Ishikawa (cell line): ENCODE measurements at regions not wholly inside any gene's neighbourhood (a gene's known extent, or its start where the extent isn't known, plus 50 kb on each side); places are given as distances from the start of the nearest gene placed in this dataset.

Experiments used
- CEBPB ChIP-seq: IDR thresholded peaks from 2 replicates; pipeline ENCODE4 v1.6.1; 2012
- CREB1 ChIP-seq: IDR thresholded peaks from 2 replicates; pipeline ENCODE4 v1.6.1; 2012; ENCODE audit warnings: low read depth
- EGR1 ChIP-seq: IDR thresholded peaks from 2 replicates; pipeline ENCODE4 v1.6.1; 2012
- EP300 ChIP-seq: IDR thresholded peaks from 2 replicates; pipeline ENCODE4 v1.6.1; 2012; ENCODE audit warnings: borderline replicate concordance
- FOXM1 ChIP-seq: IDR thresholded peaks from 2 replicates; pipeline ENCODE4 v1.6.1; 2012; ENCODE audit warnings: low read depth, borderline replicate concordance
- MAX ChIP-seq: IDR thresholded peaks from 2 replicates; pipeline ENCODE4 v1.6.1; 2012
- NFIC ChIP-seq: IDR thresholded peaks from 2 replicates; pipeline ENCODE4 v1.6.1; 2012
- RAD21 ChIP-seq: IDR thresholded peaks from 2 replicates; pipeline ENCODE4 v1.6.1; 2012; ENCODE audit warnings: low read depth
- REST ChIP-seq: IDR thresholded peaks from 2 replicates; pipeline ENCODE4 v1.6.1; 2012; ENCODE audit warnings: low read depth, mild to moderate bottlenecking
- TAF1 ChIP-seq: IDR thresholded peaks from 2 replicates; pipeline ENCODE4 v1.6.1; 2012; ENCODE audit warnings: low read depth, mild to moderate bottlenecking
- TCF12 ChIP-seq: IDR thresholded peaks from 2 replicates; pipeline ENCODE4 v1.6.1; 2012; ENCODE audit warnings: low read depth
- TEAD4 ChIP-seq: IDR thresholded peaks from 2 replicates; pipeline ENCODE4 v1.6.1; 2012
- USF1 ChIP-seq: IDR thresholded peaks from 2 replicates; pipeline ENCODE4 v1.6.1; 2012
- YY1 ChIP-seq: IDR thresholded peaks from 2 replicates; pipeline ENCODE4 v1.6.1; 2012; ENCODE audit warnings: low read depth
- ZBTB7A ChIP-seq: IDR thresholded peaks from 2 replicates; pipeline ENCODE4 v1.6.1; 2012; ENCODE audit warnings: low read depth

GRCh38 chr21:32144851-32145250 lies 134.0 kb downstream of the MIS18A start:
- TF ChIP-seq TAF1 (no peak), ZBTB7A (no peak), EGR1 (no peak), REST (no peak), FOXM1 (no peak), USF1 (no peak), CREB1 (no peak), CEBPB (no peak), TEAD4 (no peak), NFIC (no peak), YY1 (no peak), RAD21 (no peak), TCF12 (no peak), MAX (no peak), EP300 (no peak)

GRCh38 chr21:32143241-32143939 lies 135.5 kb downstream of the MIS18A start:
- TF ChIP-seq EP300, result no peak
- no peak for TF ChIP-seq EGR1
- TF ChIP-seq TEAD4, result no peak
- TF ChIP-seq MAX, result no peak
- TF ChIP-seq CREB1, result no peak
- no peak for TF ChIP-seq FOXM1
- TF ChIP-seq USF1, result no peak
- no peak for TF ChIP-seq CEBPB

GRCh38 chr21:32141318-32141633 lies 137.6 kb downstream of the MIS18A start:
- TF ChIP-seq YY1 (no peak), MAX (no peak), EP300 (no peak), CREB1 (no peak), CEBPB (no peak), ZBTB7A (no peak), TEAD4 (no peak), REST (no peak), RAD21 (no peak), TCF12 (no peak), NFIC (no peak), TAF1 (no peak), USF1 (no peak), FOXM1 (no peak), EGR1 (no peak)

GRCh38 chr21:32140604-32141317 lies 138.1 kb downstream of the MIS18A start:
- no peak for TF ChIP-seq USF1
- no peak for TF ChIP-seq MAX
- TF ChIP-seq EGR1, result no peak
- no peak for TF ChIP-seq FOXM1
- TF ChIP-seq TAF1, result no peak
- no peak for TF ChIP-seq REST
- no peak for TF ChIP-seq ZBTB7A
- no peak for TF ChIP-seq RAD21
- TF ChIP-seq NFIC, result no peak
- no peak for TF ChIP-seq CEBPB
- no peak for TF ChIP-seq YY1
- no peak for TF ChIP-seq TCF12
- TF ChIP-seq EP300, result no peak
- TF ChIP-seq CREB1, result no peak
- TF ChIP-seq TEAD4, result no peak
